ENCODE measurements at regions not wholly inside any gene's neighbourhood (a gene's known extent, or its start where the extent isn't known, plus 50 kb on each side); places are given as distances from the start of the nearest gene placed in this dataset.

DNA sequence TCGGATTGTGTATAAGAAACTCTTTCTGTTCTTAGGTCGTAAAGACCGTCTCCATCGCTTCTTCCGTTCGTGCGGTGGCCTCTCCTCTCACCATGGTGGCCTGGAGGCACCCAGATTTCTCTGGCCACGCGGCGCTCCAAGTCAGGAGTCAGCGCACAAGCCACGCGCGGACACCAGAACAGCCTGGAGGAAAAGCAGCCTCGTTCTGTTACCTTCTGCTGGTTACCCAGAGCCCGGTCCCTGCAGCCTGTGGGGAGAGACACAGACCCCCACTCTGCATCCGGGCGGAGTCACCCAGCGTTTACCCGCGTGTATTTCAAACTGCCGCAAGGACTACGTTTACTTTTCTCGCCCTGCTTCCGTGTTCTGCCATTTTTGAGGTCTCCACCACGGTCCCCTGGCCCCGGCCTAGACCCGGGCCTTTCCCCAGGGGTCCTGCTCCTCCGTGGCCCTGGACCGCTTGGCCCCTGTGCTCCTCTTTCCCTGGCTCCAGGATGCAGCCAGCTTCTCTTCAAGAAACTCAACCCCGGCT, 776.1 kb downstream of the BRD1 start (continued):
- TF ChIP-seq, protein P1, sequence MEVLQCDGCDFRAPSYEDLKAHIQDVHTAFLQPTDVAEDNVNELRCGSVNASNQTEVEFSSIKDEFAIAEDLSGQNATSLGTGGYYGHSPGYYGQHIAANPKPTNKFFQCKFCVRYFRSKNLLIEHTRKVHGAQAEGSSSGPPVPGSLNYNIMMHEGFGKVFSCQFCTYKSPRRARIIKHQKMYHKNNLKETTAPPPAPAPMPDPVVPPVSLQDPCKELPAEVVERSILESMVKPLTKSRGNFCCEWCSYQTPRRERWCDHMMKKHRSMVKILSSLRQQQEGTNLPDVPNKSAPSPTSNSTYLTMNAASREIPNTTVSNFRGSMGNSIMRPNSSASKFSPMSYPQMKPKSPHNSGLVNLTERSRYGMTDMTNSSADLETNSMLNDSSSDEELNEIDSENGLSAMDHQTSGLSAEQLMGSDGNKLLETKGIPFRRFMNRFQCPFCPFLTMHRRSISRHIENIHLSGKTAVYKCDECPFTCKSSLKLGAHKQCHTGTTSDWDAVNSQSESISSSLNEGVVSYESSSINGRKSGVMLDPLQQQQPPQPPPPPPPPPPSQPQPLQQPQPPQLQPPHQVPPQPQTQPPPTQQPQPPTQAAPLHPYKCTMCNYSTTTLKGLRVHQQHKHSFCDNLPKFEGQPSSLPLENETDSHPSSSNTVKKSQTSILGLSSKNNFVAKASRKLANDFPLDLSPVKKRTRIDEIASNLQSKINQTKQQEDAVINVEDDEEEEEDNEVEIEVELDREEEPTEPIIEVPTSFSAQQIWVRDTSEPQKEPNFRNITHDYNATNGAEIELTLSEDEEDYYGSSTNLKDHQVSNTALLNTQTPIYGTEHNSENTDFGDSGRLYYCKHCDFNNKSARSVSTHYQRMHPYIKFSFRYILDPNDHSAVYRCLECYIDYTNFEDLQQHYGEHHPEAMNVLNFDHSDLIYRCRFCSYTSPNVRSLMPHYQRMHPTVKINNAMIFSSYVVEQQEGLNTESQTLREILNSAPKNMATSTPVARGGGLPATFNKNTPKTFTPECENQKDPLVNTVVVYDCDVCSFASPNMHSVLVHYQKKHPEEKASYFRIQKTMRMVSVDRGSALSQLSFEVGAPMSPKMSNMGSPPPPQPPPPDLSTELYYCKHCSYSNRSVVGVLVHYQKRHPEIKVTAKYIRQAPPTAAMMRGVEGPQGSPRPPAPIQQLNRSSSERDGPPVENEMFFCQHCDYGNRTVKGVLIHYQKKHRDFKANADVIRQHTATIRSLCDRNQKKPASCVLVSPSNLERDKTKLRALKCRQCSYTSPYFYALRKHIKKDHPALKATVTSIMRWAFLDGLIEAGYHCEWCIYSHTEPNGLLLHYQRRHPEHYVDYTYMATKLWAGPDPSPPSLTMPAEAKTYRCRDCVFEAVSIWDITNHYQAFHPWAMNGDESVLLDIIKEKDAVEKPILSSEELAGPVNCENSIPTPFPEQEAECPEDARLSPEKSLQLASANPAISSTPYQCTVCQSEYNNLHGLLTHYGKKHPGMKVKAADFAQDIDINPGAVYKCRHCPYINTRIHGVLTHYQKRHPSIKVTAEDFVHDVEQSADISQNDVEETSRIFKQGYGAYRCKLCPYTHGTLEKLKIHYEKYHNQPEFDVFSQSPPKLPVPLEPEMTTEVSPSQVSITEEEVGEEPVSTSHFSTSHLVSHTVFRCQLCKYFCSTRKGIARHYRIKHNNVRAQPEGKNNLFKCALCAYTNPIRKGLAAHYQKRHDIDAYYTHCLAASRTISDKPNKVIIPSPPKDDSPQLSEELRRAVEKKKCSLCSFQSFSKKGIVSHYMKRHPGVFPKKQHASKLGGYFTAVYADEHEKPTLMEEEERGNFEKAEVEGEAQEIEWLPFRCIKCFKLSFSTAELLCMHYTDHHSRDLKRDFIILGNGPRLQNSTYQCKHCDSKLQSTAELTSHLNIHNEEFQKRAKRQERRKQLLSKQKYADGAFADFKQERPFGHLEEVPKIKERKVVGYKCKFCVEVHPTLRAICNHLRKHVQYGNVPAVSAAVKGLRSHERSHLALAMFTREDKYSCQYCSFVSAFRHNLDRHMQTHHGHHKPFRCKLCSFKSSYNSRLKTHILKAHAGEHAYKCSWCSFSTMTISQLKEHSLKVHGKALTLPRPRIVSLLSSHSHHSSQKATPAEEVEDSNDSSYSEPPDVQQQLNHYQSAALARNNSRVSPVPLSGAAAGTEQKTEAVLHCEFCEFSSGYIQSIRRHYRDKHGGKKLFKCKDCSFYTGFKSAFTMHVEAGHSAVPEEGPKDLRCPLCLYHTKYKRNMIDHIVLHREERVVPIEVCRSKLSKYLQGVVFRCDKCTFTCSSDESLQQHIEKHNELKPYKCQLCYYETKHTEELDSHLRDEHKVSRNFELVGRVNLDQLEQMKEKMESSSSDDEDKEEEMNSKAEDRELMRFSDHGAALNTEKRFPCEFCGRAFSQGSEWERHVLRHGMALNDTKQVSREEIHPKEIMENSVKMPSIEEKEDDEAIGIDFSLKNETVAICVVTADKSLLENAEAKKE (CRISPR knock-in tag; IDR thresholded peaks at IDR 0.05): no peak
- TF ChIP-seq NANOG (IDR thresholded peaks at IDR 0.05; ENCODE audit: borderline replicate concordance) (no peak), ZNF331 (CRISPR knock-in tag; IDR thresholded peaks at IDR 0.05; ENCODE audit: low read depth) (no peak), EZH2 (IDR thresholded peaks at IDR 0.05; ENCODE audit: low read depth, unreplicated experiment) (no peak)
- TF ChIP-seq, protein P2, sequence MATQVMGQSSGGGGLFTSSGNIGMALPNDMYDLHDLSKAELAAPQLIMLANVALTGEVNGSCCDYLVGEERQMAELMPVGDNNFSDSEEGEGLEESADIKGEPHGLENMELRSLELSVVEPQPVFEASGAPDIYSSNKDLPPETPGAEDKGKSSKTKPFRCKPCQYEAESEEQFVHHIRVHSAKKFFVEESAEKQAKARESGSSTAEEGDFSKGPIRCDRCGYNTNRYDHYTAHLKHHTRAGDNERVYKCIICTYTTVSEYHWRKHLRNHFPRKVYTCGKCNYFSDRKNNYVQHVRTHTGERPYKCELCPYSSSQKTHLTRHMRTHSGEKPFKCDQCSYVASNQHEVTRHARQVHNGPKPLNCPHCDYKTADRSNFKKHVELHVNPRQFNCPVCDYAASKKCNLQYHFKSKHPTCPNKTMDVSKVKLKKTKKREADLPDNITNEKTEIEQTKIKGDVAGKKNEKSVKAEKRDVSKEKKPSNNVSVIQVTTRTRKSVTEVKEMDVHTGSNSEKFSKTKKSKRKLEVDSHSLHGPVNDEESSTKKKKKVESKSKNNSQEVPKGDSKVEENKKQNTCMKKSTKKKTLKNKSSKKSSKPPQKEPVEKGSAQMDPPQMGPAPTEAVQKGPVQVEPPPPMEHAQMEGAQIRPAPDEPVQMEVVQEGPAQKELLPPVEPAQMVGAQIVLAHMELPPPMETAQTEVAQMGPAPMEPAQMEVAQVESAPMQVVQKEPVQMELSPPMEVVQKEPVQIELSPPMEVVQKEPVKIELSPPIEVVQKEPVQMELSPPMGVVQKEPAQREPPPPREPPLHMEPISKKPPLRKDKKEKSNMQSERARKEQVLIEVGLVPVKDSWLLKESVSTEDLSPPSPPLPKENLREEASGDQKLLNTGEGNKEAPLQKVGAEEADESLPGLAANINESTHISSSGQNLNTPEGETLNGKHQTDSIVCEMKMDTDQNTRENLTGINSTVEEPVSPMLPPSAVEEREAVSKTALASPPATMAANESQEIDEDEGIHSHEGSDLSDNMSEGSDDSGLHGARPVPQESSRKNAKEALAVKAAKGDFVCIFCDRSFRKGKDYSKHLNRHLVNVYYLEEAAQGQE (IDR thresholded peaks at IDR 0.05; ENCODE audit: unreplicated experiment): no peak

DNA sequence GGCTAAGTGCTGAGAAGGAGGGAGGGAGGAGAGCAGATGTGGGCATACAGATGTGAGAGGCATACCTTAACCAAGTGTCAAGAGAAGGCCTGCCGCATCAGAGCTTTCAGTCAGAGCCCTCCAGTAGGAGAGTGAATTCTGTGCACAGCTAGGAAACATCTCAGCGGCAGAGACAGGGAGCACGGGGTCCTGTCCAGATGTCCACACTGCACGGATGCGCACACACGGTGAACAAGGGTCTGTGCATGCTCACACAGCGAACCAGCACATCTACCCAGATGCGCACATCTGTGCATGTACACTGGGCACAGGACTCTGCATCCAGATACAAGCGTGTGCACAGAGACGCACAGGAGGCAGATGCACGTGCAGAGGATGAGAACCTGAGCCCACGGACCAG, 778.0 kb downstream of the BRD1 start:
- no peak overlapping the region for H3K4me3 Mint-ChIP-seq
- TF ChIP-seq, protein P3, sequence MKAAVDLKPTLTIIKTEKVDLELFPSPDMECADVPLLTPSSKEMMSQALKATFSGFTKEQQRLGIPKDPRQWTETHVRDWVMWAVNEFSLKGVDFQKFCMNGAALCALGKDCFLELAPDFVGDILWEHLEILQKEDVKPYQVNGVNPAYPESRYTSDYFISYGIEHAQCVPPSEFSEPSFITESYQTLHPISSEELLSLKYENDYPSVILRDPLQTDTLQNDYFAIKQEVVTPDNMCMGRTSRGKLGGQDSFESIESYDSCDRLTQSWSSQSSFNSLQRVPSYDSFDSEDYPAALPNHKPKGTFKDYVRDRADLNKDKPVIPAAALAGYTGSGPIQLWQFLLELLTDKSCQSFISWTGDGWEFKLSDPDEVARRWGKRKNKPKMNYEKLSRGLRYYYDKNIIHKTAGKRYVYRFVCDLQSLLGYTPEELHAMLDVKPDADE (IDR thresholded peaks at IDR 0.05): no peak
- TF ChIP-seq ZNF114 (CRISPR knock-in tag; IDR thresholded peaks at IDR 0.05) (no peak), EZH2 (IDR thresholded peaks at IDR 0.05; ENCODE audit: low read depth, unreplicated experiment) (no peak), EZH2phosphoT487 (IDR thresholded peaks at IDR 0.05; ENCODE audit: unreplicated experiment) (no peak), CREB1 (CRISPR knock-in tag; IDR thresholded peaks at IDR 0.05; ENCODE audit: low read depth) (no peak)
- TF ChIP-seq, protein P2 (IDR thresholded peaks at IDR 0.05; ENCODE audit: unreplicated experiment): no peak
- no peaks in the 10 kb centered on the region for H4K20me1 ChIP-seq (replicated peaks; ENCODE audit: insufficient read depth)
- H3K9me3 Mint-ChIP-seq: no peaks in the 10 kb centered on the region
- H3K4me2 ChIP-seq: no peak overlapping the region
- no peak for DNase-seq (ENCODE audit: low spot score)
- no peak overlapping the region for H3K27ac ChIP-seq (ENCODE audit: low read depth)
- H3K4me3 ChIP-seq: no peak overlapping the region
- no peak overlapping the region for H3K27ac Mint-ChIP-seq
- no peaks in the 10 kb centered on the region; the same call in 1 of the 2 replicates for H3K36me3 ChIP-seq (ENCODE audit: insufficient read depth)
- no peaks in the 10 kb centered on the region for H3K27me3 ChIP-seq (ENCODE audit: insufficient read depth)
- H3K9me2 ChIP-seq (ENCODE audit: insufficient read depth): no peaks in the 10 kb centered on the region
- peaks cover 5% of the 10 kb centered on the region for H3K27me3 Mint-ChIP-seq (ENCODE audit: insufficient read depth, low read depth, poor library complexity)
- no peak overlapping the region for H2AFZ ChIP-seq
- H3K4me1 Mint-ChIP-seq: peaks cover 24% of the 10 kb centered on the region
- ATAC-seq: no peak
- no peaks in the 10 kb centered on the region for H3K79me2 ChIP-seq (replicated peaks; ENCODE audit: insufficient read depth)
- H3F3A ChIP-seq (replicated peaks; ENCODE audit: low read depth): no peaks in the 10 kb centered on the region
- H3K4me1 ChIP-seq (ENCODE audit: insufficient read depth): no peaks in the 10 kb centered on the region
- no peaks in the 10 kb centered on the region for H3K36me3 Mint-ChIP-seq (ENCODE audit: low read depth)

Measured in GM23338 (cell line).